ENCODE measurements at regions not wholly inside any gene's neighbourhood (a gene's known extent, or its start where the extent isn't known, plus 50 kb on each side); places are given as distances from the start of the nearest gene placed in this dataset.

GRCh38 chr13:90414691-90415596 lies 932.5 kb upstream of the MIR17HG start:
- Mint-ChIP-seq H3K36me3 (ENCODE audit: unreplicated experiment) (no peaks in the 10 kb centered on the region), H3K4me3 (ENCODE audit: unreplicated experiment) (no peak overlapping the region), H3K9me3 (ENCODE audit: unreplicated experiment) (no peaks in the 10 kb centered on the region), H3K27me3 (ENCODE audit: unreplicated experiment) (no peaks in the 10 kb centered on the region), H3K27ac (ENCODE audit: unreplicated experiment) (no peak overlapping the region), H3K4me1 (ENCODE audit: low read depth, unreplicated experiment) (peaks cover 3% of the 10 kb centered on the region)
- DNase-seq: no peak
- TF ChIP-seq, protein P1, sequence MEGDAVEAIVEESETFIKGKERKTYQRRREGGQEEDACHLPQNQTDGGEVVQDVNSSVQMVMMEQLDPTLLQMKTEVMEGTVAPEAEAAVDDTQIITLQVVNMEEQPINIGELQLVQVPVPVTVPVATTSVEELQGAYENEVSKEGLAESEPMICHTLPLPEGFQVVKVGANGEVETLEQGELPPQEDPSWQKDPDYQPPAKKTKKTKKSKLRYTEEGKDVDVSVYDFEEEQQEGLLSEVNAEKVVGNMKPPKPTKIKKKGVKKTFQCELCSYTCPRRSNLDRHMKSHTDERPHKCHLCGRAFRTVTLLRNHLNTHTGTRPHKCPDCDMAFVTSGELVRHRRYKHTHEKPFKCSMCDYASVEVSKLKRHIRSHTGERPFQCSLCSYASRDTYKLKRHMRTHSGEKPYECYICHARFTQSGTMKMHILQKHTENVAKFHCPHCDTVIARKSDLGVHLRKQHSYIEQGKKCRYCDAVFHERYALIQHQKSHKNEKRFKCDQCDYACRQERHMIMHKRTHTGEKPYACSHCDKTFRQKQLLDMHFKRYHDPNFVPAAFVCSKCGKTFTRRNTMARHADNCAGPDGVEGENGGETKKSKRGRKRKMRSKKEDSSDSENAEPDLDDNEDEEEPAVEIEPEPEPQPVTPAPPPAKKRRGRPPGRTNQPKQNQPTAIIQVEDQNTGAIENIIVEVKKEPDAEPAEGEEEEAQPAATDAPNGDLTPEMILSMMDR (IDR thresholded peaks at IDR 0.05; ENCODE audit: partially characterized antibody, unreplicated experiment): no peak

DNA sequence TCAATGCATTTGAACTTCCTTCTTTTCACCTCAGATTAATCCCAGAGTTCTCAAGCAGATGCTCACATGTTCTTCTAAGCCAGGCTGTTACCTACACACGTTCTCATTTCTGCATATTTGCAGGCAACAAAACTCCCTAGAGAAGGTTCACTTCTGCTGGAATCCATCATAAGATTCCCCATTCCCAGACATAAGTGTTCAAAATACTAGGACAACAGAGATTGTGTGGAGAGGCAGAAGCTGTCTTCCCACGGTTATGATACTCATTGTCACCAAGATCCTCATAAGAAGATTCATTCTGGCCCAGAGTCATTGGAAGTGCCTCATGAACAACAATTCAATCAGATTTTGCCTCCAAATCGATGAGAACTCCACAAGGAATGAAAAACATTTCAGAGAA lies 931.6 kb upstream of the MIR17HG start:
- TF ChIP-seq, protein P1 (IDR thresholded peaks at IDR 0.05; ENCODE audit: partially characterized antibody, unreplicated experiment): no peak
- Mint-ChIP-seq H3K27me3 (ENCODE audit: unreplicated experiment) (no peaks in the 10 kb centered on the region), H3K4me1 (ENCODE audit: low read depth, unreplicated experiment) (peaks cover 3% of the 10 kb centered on the region), H3K27ac (ENCODE audit: unreplicated experiment) (no peak overlapping the region), H3K9me3 (ENCODE audit: unreplicated experiment) (no peaks in the 10 kb centered on the region), H3K4me3 (ENCODE audit: unreplicated experiment) (no peak overlapping the region), H3K36me3 (ENCODE audit: unreplicated experiment) (no peaks in the 10 kb centered on the region)
- no peak for DNase-seq

DNA sequence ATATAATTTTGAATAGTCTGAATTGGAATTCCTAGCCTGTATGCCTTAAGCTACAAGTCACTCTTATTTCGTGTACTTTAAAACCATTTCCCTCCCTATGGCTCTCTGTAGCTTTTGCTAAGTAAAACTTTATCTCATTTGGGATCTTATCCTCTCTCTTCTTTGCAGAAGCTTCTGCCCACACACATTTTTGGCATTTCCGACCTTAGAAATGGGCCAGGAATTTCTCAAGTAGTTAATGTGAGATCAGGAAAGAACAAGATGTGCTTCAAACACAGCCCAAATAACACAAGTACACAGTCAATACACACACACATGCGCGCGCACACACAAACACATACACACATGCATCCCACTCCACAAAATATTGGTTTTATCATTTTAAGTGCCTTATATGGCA lies 931.0 kb upstream of the MIR17HG start:
- no peaks in the 10 kb centered on the region for H3K36me3 Mint-ChIP-seq (ENCODE audit: unreplicated experiment)
- H3K9me3 Mint-ChIP-seq (ENCODE audit: unreplicated experiment): no peaks in the 10 kb centered on the region
- TF ChIP-seq, protein P1 (IDR thresholded peaks at IDR 0.05; ENCODE audit: partially characterized antibody, unreplicated experiment): no peak
- peaks cover 3% of the 10 kb centered on the region for H3K4me1 Mint-ChIP-seq (ENCODE audit: low read depth, unreplicated experiment)
- no peak overlapping the region for H3K27ac Mint-ChIP-seq (ENCODE audit: unreplicated experiment)
- no peak overlapping the region for H3K4me3 Mint-ChIP-seq (ENCODE audit: unreplicated experiment)
- no peaks in the 10 kb centered on the region for H3K27me3 Mint-ChIP-seq (ENCODE audit: unreplicated experiment)
- DNase-seq: no peak

- no peak overlapping the region for H3K27ac Mint-ChIP-seq (ENCODE audit: unreplicated experiment)
- no peaks in the 10 kb centered on the region for H3K36me3 Mint-ChIP-seq (ENCODE audit: unreplicated experiment)
- DNase-seq: no peak
- H3K9me3 Mint-ChIP-seq (ENCODE audit: unreplicated experiment): no peaks in the 10 kb centered on the region
- no peaks in the 10 kb centered on the region for H3K27me3 Mint-ChIP-seq (ENCODE audit: unreplicated experiment)
- peaks cover 3% of the 10 kb centered on the region for H3K4me1 Mint-ChIP-seq (ENCODE audit: low read depth, unreplicated experiment)
- no peak overlapping the region for H3K4me3 Mint-ChIP-seq (ENCODE audit: unreplicated experiment)
- TF ChIP-seq, protein P1 (IDR thresholded peaks at IDR 0.05; ENCODE audit: partially characterized antibody, unreplicated experiment): no peak
Observed at GRCh38 chr13:90416938-90417337, 930.5 kb upstream of the MIR17HG start.

GRCh38 chr13:90420683-90421082 lies 926.8 kb upstream of the MIR17HG start:
- DNase-seq: no peak
- H3K27me3 Mint-ChIP-seq (ENCODE audit: unreplicated experiment): no peaks in the 10 kb centered on the region
- no peaks in the 10 kb centered on the region for H3K9me3 Mint-ChIP-seq (ENCODE audit: unreplicated experiment)

More at GRCh38 chr13:90420683-90421082, 926.8 kb upstream of the MIR17HG start:
- Mint-ChIP-seq H3K4me1 (ENCODE audit: low read depth, unreplicated experiment) (peaks cover 3% of the 10 kb centered on the region), H3K27ac (ENCODE audit: unreplicated experiment) (no peak overlapping the region), H3K36me3 (ENCODE audit: unreplicated experiment) (no peaks in the 10 kb centered on the region), H3K4me3 (ENCODE audit: unreplicated experiment) (no peak overlapping the region)
- TF ChIP-seq, protein P1 (IDR thresholded peaks at IDR 0.05; ENCODE audit: partially characterized antibody, unreplicated experiment): no peak
